ENCODE measurements at regions not wholly inside any gene's neighbourhood (a gene's known extent, or its start where the extent isn't known, plus 50 kb on each side); places are given as distances from the start of the nearest gene placed in this dataset.

- Mint-ChIP-seq H3K4me1 (peaks cover 19% of the 10 kb centered on the region), H3K27me3 (ENCODE audit: low read depth) (no peaks in the 10 kb centered on the region), H3K9me3 (peaks cover 8% of the 10 kb centered on the region), H3K36me3 (ENCODE audit: low read depth) (no peaks in the 10 kb centered on the region), H3K27ac (peak overlapping the region; percentile 47 to 76 (median 54)), H3K4me3 (no peak overlapping the region)
- no peak for TF ChIP-seq CTCF (IDR thresholded peaks at IDR 0.05; ENCODE audit: unreplicated experiment in 3 of 3)
Observed at GRCh38 chrX:3450881-3451570, 104.6 kb upstream of the MXRA5 start.

GRCh38 chrX:3449287-3449686, 102.8 kb upstream of the MXRA5 start:
- Mint-ChIP-seq H3K9me3 (peaks cover 8% of the 10 kb centered on the region), H3K4me3 (no peak overlapping the region)
- no peak for TF ChIP-seq CTCF (IDR thresholded peaks at IDR 0.05; ENCODE audit: unreplicated experiment in 3 of 3)

DNA sequence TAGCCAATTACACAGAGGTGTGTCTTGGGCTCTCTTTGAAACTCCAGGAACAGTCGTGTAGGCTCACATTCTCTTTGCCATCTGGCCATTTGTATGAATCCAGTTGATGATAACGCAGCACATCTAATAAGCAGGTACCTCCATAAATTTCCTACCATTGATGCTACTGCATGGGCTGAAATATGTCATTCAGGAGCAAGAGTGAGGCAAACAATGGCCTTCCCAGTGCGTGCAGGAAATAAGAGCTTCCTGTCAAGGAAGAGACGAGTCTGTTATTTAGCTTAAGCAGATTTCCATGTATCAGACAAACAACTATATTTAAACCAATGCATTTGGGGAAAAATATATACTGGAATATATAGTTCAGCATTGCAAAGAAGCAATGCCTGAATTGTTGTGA, 102.1 kb upstream of the MXRA5 start:
- Mint-ChIP-seq H3K9me3 (peaks cover 8% of the 10 kb centered on the region), H3K4me3 (no peak overlapping the region), H3K27ac (no peak overlapping the region), H3K36me3 (ENCODE audit: low read depth) (no peaks in the 10 kb centered on the region), H3K4me1 (peaks cover 29% of the 10 kb centered on the region), H3K27me3 (ENCODE audit: low read depth) (peaks cover 5% of the 10 kb centered on the region)
- no peak for TF ChIP-seq CTCF (IDR thresholded peaks at IDR 0.05; ENCODE audit: unreplicated experiment in 3 of 3)

More at GRCh38 chrX:3449287-3449686, 102.8 kb upstream of the MXRA5 start:
- Mint-ChIP-seq H3K4me1 (peaks cover 22% of the 10 kb centered on the region), H3K27me3 (ENCODE audit: low read depth) (peaks cover 5% of the 10 kb centered on the region), H3K36me3 (ENCODE audit: low read depth) (no peaks in the 10 kb centered on the region), H3K27ac (no peak overlapping the region)

GRCh38 chrX:3445806-3446490, 99.5 kb upstream of the MXRA5 start:
- H3K4me3 Mint-ChIP-seq = no peak overlapping the region
- no peaks in the 10 kb centered on the region for H3K36me3 Mint-ChIP-seq (ENCODE audit: low read depth)
- H3K27ac Mint-ChIP-seq = no peak overlapping the region
- peaks cover 27% of the 10 kb centered on the region for H3K4me1 Mint-ChIP-seq
- TF ChIP-seq CTCF (IDR thresholded peaks at IDR 0.05; ENCODE audit: unreplicated experiment in 3 of 3) = no peak
- peaks cover 8% of the 10 kb centered on the region for H3K9me3 Mint-ChIP-seq
- peaks cover 5% of the 10 kb centered on the region for H3K27me3 Mint-ChIP-seq (ENCODE audit: low read depth)

GRCh38 chrX:3443184-3443583, 96.7 kb upstream of the MXRA5 start:
- TF ChIP-seq CTCF (IDR thresholded peaks at IDR 0.05; ENCODE audit: unreplicated experiment in 3 of 3) = no peak
- Mint-ChIP-seq H3K36me3 (ENCODE audit: low read depth) (peaks cover 4% of the 10 kb centered on the region), H3K4me3 (no peak overlapping the region), H3K4me1 (peaks cover 22% of the 10 kb centered on the region), H3K9me3 (peaks cover 12% of the 10 kb centered on the region), H3K27me3 (ENCODE audit: low read depth) (peaks cover 5% of the 10 kb centered on the region), H3K27ac (peak overlapping the region in 2 of 3 experiments; percentile 35 to 39)
